Activated T-helper 9 cell treated with anti-CD3 and anti-CD28 coated beads, Interleukin-2, amount 50 U/mL, for 16 hours (primary cell): ENCODE measurements at regions not wholly inside any gene's neighbourhood (a gene's known extent, or its start where the extent isn't known, plus 50 kb on each side); places are given as distances from the start of the nearest gene placed in this dataset.
"Not testable (repeated sequence)": the region's sequence is repeated elsewhere in the genome, so short reads cannot be mapped to it uniquely, and the experiment has no call there.

Experiments used
- DNase-seq: peaks from one replicate; pipeline ENCODE4 v3.0.0-alpha.2; 2020; ENCODE audit warnings: low read depth

DNA sequence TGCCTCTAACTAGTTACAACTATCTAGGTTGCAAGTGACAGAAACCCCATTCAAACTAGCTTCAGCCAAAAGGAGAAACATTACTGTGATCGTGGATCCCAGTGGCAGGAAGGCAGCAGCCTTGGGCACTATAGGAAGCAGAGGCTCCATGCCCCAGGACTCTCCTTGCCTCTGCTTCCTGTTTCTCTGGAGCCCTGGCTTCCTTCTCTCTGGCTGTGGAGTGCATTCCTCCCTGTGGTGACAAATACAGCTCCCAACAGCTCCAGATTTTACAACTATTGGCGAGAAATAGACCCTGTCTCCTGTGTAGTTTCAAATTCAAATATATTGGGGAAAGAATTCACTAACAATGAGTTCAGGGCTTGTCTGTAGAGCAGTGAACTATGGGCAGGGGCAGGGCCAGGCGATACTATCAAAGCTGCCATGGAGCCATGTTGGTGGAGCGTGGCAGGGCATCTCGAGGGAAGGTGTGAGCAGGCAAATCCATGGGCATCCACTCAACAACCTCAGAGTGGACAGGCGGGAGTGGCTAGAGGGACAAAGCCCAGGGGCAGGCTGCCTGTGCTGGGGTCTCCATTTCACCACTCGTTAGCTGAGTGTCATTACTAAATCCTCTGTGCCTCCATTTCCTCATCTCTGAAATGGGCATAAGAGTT, 189.5 kb downstream of the ERCC6L2 start:
- DNase-seq, result no peak

DNA sequence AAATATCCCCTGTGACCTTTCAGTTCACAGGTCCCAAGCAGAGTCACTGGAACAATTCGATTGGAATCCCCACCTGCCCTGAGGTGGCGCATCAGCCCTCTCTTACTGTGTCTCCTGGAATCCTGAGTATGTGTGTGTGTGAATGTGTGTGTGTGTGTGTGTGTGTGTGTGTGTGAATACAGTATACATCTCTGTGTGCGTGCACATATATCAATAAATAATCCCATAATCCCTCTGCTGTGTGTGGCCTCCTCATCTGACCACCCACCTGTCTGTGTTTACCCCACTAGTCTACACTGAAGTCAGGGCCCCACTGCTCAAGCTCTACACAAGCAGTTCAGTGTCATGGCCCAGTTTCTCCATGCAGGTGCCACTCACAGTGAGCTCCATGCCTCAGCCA, 187.4 kb downstream of the ERCC6L2 start:
- DNase-seq, result no peak

DNA sequence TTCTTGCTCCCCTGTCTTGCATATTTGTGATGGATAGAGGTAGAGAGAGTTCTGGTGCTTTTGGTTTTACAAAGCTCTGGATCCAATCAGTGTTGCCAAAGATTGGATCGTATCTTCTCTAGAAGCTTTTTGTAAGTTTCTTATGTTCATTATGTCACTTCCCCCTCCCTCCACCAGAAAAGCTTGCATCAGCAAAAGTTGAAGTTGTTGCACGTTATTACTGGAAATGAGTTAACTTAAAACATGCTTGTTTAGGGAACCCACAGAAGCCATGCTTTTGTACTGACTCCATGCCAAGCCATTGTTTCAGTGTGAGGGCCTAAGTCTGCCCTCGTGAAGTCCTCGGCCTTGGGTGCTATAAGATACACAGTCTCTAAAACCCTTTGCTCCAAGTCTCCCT, 186.5 kb downstream of the ERCC6L2 start:
- DNase-seq, result no peak

DNA sequence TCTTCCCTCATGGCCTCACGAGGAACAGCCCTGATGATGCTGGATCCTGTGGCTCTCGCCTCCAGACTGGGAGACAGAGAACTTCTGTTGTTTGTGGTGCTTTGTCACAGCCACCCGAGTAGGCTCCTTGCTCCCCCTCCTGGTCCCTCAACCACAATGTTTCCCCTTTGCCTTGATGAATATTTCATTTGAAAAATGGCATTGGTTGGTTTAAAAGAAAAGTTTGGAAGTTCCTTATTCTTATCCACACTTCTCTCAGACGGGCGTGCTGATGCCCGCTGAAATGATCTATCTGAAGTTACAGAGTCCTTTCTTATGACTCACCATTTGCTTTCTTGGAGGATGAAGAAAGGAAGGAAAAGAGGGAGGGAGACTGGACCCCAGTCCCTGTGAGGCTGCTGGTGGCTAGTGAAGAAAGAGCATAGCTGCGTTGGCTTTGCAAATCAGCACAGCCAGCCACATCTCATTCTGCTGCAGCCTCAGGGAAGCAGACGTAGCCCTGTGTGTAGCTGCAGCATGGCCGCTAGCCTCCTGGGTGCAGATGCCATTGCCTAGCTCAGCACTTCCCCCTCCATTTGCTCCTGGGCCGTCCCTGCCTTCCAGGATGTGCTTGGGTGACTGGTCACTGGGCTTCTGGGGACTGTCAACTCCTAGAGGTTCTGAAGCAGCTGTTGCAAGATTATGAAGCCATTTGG, 185.9 kb downstream of the ERCC6L2 start:
- DNase-seq, result peak; percentile 9

DNA sequence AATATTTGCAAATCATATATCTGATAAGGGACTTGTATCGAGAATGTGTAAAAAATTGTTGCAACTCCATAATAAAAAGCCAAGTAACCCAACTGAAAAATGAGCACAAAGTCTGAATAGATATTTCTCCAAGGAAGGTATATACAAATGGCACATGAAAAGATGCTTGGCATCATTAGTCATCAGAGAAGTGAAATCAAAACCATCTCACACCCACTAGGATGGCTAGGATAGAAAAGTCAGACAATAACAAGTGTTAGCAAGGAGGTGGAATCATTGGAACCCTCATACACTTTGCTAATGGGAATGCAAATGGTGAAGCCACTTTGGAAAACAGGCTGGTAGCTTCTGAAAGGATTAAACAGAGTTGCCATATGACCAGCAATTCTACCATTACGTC, 182.7 kb downstream of the ERCC6L2 start:
- no peak for DNase-seq

DNA sequence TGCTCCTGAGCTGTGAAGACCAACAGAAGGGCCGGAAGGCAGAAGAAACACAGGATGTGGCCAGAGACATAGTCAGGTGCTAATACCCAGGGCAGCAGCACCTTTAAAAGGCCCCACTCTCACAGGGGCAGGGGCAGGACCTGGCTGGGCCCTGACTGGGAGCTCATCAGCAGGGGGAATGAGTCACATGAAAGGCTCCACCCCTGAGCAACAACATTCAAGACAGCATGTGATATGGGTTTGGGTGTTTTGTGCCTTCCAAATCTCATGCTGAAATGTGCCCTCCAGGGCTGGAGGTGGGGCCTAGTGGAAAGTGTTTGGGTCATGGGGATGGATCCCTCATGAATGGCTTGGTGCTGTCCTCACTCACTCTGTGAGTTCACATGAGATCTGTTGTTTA, 181.7 kb downstream of the ERCC6L2 start:
- DNase-seq, result no peak

DNA sequence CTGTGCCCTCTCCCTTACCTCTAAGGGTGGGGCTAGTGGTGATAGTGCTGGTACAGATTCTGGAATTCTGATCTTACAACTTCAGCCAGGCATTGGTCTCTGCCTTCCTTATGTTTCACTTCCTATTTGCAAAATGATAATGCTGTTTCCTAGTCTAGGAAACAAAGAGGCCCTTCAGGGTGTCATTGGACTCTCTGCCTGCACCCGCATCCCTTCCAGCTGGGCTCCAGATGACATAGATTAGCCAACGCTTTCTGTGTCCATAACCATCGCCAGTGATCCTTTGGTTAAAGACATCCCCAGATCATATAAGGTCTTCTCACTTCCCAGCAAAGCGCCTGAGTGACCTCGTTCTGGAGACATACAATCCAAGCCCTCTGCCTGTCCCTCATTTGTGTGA, 180.7 kb downstream of the ERCC6L2 start:
- no peak for DNase-seq

DNA sequence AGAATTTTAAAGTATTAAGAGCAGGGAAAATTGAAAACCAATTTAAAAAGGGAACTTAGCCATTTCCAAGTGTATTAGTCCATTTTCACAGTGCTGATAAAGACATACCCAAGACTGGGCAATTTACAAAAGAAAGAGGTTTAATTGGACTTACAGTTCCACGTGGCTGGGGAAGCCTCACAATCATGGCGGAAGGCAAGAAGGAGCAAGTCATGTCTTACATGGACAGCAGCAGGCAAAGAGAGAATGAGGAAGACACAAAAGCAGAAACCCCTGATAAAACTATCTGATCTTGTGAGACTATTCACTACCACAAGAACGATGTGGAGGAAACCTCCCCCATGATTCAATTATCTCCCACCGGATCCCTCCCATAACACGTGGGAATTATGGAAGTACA, 178.8 kb downstream of the ERCC6L2 start:
- DNase-seq, result not testable (repeated sequence)

DNA sequence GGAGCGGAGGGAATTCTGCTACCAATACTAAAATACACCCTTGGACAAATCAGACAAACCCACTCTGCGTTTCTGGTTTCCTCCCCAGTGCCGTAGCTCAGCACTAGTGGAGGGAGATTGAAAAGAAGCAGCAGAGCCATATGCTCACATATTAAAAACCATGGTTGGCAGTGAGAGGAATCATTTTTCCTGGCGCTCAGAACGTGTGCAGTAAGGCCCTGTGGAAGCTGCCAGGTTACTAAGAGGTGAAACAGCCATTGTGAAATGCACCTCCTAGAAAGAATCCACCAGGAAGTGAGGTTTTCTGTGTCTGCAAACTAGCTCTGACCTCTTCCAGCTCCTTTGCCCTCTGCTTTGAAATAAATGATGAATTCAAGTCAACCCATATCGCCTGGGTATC, 177.2 kb downstream of the ERCC6L2 start:
- DNase-seq, result no peak

DNA sequence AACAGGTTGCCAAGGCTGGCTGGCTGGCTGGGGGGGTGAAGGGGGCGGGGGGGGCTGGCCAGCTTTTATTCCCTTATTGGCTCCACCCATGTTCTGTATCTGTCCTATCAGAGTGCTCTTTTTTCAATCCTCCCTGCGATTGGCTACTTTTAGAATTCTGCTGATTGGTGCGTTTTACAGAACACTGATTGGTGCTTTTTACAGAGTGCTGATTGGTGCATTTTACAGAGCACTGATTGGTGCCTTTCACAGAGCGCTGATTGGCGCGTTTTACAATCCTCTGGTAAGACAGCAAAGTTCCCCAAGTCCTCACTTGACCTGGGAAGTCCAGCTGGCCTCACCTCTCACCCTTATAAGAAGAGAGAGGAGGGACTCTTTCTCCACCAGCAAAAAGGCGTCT, 175.9 kb downstream of the ERCC6L2 start:
- no peak for DNase-seq

DNA sequence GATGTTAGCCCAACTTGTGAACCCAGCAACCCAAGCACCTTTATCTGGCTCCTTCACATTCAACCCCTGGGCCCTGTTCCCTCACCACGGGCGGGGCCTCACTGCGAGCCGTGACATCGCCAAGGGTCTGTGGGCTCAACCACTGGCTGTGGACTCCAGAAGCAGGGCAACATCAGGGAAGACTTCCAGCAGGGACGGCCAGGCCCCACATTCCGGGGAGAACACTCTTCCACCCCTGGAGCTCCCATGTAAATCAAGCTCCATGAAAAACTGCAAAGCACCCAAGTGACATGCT, 175.3 kb downstream of the ERCC6L2 start:
- DNase-seq, result no peak

DNA sequence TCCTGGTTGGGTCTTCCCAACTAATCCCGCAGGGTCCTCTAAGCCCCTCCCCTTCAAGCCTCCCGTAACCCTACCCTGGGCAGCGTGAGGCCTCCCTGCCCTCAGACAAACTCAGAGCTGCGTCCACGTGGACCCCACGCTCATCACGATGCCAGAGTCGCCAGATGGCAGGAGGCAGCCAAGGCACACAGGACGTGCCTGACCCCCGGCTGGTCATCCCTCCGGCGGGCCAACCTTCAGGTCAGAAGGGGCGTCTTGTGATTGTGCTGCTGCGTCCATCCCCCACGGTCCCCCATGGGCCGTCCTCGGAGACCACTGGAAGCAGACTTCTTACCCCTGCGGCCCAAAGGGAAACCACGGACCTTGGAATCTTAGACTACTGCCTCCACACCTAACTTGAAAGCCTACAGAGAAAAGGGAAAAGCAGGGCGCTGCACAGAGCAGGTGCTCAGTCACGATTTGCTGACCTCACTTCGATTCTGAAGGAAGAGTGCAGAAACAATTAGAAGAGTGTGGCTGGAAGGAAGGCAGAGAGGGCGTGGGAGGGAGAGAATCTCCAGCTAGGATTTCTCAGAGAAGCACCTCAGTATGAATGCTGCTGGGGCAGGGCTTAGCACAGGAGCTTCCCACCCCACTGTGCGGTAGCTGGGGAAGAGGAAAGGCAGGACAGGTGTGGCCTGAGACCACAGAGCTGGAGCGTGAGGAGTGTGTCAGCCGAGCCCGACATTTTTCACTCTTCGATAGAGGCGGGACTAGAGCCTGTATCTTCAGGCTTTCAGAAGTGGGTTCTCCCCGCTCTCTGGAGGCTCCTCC, 174.8 kb downstream of the ERCC6L2 start:
- DNase-seq, result no peak

DNA sequence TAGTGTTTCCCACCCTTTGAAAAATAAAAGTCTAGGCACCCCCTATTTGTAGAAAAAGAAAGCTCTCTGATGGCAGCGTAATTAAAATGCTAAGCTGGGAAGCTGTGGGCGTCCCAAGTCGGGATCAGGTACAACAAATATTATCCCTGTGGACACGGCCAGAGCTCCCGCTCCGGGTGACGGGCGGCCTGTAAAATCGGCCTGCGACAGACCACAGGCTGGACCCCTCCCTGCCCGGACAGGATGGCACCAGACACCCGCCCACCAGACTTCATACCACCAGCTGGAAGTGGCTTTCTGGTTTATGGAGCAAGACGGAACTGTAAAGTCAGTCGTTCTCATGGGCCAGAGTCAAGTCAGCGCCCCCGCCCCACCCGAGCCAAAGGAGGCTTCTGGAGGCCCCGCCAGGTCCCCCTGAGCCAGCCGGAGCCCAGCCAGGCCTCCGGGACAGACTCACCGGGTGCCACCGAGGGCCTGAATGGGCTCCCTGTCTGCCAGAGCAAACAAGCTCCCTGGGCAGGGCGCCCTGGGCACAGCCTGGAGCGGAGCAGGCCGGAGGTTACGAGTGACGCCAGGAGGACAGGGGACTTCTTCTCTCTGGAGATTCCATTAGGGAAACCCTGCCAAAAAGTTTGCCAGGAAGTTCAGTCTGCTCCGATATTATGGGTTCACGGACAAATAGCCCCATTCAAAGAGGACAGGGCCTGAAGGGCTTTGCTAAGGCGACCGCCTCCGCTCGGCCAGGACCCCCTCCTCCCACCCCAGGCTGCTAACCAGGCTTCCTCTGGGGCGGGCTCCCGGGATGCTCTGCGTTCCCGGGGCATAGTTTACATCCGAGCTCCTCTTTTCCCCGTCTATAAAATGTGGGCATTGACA, 173.7 kb downstream of the ERCC6L2 start:
- DNase-seq, result no peak

DNA sequence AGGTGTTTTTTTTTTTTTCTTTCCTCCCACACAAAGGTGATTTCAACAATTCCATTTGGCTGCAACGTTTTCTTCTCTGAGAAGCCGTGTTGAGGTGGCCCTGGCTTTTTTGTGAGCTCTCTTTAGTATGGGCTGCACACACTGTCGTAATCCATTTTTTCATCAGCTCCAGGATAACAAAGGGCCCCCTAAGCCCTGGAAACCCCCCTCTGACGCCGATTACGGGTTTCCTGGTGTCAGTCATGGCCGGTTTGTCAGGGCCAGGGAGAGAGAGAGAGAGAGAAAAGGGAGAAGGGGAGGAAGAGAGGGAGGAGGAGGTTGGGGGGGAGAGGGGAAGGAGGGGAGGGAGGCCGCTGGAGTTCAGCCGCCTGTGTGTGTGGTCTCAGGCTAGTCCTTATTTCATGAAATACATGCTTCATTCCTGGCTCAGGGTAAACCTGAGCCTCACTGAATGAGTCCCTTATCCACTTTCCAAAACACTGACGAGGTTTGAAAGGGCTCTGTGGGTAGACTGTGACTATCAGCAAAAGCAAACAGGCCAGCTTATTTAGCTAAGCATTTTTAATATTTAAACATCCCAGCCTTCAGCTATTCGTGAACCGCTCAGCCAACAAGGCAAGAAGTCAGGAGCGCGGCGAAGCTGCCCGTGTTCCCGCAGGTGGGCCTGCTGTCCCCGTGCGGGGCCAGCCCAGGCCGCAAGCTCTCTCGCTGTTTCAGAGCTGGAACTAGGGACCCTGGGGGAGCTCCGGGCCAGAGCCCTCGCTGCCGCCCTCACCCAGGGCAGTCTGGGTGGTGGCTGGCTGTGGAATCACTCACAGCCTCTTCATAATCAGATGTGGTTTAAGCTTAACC, 172.8 kb downstream of the ERCC6L2 start:
- no peak for DNase-seq

DNA sequence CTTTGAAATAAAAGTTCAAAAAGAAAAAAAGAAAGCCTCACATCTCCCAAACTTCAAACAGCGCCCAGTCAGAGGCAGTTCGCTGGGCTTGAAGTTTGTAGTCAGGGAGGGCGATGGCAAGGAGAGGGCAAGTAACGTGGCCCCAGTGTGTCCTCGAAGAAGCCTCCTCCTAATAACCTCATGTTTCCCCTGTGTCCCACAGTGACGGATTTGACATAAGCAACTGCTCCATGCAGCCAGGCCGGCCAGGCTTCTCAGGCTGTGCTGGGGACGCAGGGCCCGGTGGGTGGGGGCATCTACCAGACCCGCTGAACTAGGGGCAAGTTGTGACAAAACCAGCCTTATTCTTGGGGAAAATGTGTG, 172.2 kb downstream of the ERCC6L2 start:
- DNase-seq, result no peak

DNA sequence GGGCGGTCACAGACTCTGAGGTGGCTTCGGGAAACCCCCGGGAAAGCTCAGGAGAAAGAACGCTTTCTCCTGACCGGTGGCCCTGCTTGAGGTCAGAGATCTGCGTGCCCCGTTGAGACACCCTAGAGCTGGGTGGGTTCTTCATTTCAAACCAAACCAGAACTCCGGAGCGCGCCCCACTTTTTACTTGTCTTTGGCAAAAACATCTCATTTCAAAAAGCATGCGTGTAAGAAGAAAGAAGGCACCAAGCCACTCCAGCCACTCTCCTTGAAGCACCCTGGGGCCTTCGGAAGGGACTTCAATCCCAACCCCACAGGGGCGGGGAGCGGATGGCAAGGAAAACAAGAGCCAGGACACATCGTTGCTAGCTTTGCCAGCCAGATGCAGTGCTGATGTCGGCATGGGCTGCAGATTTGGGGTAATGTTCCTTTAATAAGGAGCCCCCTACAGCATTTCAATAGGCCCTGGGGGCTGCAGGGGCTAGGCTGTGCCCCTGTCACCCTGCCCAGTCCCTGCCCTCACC, 171.7 kb downstream of the ERCC6L2 start:
- DNase-seq, result no peak

DNA sequence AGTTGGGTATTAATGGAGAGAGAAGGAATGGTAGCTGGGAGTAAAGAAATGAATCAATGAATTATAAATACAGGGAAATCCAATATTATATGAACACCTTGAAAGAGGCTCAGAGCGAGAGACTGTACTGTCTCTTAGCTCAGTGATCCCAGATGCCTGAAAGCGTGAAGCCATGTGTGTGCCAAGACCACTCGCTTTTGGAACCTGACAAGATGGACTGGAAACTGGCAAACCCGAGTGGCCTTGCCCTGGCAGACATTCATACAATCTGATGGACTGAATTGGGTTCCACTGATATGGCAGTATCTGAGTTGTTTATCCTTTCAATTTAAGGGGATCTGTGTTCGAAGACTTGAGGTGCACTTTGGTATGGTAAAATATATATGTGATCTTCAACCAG, 170.3 kb downstream of the ERCC6L2 start:
- DNase-seq, result no peak

DNA sequence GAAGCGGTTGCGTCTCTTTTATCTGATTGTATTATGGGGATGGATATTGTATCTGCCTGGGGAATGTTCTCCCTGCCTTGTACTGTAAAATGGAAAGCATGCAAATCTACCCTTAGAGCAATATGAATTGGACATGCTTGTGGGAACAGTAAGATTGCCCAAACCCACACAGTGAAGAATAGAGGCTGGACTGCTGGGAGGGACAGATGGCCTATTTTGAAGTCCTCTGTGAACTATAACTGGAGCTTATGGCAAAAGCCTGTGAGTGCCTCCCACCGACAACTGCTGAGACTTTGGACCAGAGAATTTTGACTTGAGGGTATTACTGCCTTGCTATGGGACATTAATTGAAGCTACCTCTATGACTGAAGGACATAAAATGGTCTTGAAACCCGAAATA, 168.9 kb downstream of the ERCC6L2 start:
- no peak for DNase-seq

DNA sequence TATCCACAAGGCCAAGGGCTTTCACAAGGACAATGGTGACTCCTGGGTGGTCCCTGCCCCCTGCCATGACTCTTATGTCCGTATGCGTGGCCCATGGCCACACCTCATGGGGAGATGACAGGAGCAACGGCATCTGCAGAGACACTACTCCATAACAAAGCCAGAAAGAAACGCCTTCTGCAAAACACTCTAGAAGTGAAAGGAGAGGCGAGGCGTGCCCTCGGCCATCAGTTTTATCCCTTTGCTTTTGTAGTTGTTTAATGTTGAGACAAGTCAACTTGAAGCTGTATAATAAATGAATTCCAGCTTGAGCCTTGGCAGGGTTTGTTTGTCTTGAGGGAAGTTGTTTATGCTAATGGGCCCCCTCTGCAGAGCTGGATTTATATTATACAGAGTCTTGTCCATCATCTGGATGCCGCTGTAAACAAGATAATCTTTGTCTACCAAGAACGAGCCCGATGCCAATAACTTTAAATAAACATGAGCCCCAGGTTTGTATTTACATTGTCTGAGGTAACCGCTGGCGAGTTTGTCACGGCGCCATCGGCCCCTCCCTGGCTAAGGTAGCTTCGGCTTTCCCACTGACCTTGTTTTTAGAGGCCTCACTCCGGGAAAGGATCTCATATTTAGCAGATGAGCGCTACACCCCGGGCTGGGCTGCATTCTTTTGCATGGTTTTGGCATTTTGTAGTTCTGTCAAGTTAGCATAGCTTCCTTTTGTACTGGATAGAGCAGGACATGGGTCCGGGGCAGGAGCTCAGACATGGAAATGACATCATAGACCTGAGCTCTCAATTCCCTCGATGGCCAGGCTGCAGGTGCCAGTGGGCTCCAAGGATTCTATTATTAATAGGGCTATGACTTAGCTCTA, 165.3 kb downstream of the ERCC6L2 start:
- DNase-seq, result no peak

DNA sequence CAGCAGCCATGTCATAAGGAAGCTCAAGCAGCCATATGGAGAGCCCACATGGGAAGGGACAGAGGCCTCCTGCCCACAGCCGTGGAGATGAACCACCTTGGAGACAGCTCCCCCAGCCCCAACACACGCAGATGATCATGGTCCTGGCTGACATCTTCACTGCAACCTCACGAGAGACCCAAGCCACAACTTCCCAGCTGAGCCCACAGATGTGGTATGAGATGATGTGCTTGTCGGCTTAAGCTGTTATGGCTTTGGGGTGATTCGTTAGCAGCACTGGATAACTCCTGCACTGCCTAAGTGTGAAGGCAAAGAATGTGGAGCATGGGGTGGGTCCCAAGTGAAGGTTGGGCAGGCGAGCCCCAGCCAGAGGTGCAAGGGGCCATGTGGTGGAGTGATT, 163.4 kb downstream of the ERCC6L2 start:
- no peak for DNase-seq
